Smooth muscle cell (in vitro differentiated cells): ENCODE measurements at regions not wholly inside any gene's neighbourhood (a gene's known extent, or its start where the extent isn't known, plus 50 kb on each side); places are given as distances from the start of the nearest gene placed in this dataset.

Experiments
- DNase-seq: peaks from one replicate; lab custom pipeline; 2025; ENCODE audit not compliant: unreplicated experiment; lab: John Stamatoyannopoulos, UW
- H2AFZ ChIP-seq: fragments of 200-600 bp; sonication (generic); 2 replicates; pipeline ENCODE4 v1.6.0; 2016; ENCODE audit warnings: antibody characterized with exemption, low read depth, mild to moderate bottlenecking
- H3F3A ChIP-seq: fragments of 200-600 bp; sonication (generic); 2 replicates; pipeline ENCODE4 v1.6.0; 2017; ENCODE audit warnings: antibody characterized with exemption, low read depth
- H3K27ac ChIP-seq: fragments of 200-600 bp; sonication (generic); 2 replicates; pipeline ENCODE4 v1.5.1; 2016; ENCODE audit warnings: low read depth, mild to moderate bottlenecking
- H3K27me3 ChIP-seq: fragments of 200-600 bp; sonication (generic); 2 replicates; pipeline ENCODE4 v1.6.1; 2016; ENCODE audit warnings: low read depth, mild to moderate bottlenecking
- H3K36me3 ChIP-seq: fragments of 200-600 bp; sonication (generic); 2 replicates; pipeline ENCODE4 v1.5.1; 2016; ENCODE audit warnings: low read depth
- H3K4me1 ChIP-seq: fragments of 200-600 bp; sonication (generic); 2 replicates; pipeline ENCODE4 v1.5.1; 2016; ENCODE audit warnings: low read depth
- H3K4me2 ChIP-seq: fragments of 200-600 bp; sonication (generic); 2 replicates; pipeline ENCODE4 v1.6.0; 2016; ENCODE audit warnings: mild to moderate bottlenecking
- H3K4me3 ChIP-seq: fragments of 200-600 bp; sonication (generic); 2 replicates; pipeline ENCODE4 v1.5.1; 2016; ENCODE audit warnings: mild to moderate bottlenecking
- H3K79me2 ChIP-seq: fragments of 200-600 bp; sonication (generic); 2 replicates; pipeline ENCODE4 v1.6.0; 2016; ENCODE audit warnings: low read depth, mild to moderate bottlenecking
- H3K9ac ChIP-seq: fragments of 200-600 bp; sonication (generic); 2 replicates; pipeline ENCODE4 v1.6.0; 2016; ENCODE audit warnings: low read depth
- H3K9me3 ChIP-seq: fragments of 200-600 bp; sonication (generic); replicated peaks from 2 replicates; pipeline ENCODE4 v1.5.1; 2016; ENCODE audit warnings: low read depth
- H4K20me1 ChIP-seq: fragments of 200-600 bp; sonication (generic); 2 replicates; pipeline ENCODE4 v1.6.0; 2016; ENCODE audit warnings: low read depth
- CTCF ChIP-seq: fragments of 200-600 bp; sonication (generic); IDR thresholded peaks from 2 replicates; pipeline ENCODE4 v1.5.1; 2017; ENCODE audit warnings: borderline replicate concordance, mild to moderate bottlenecking, antibody characterized with exemption; ENCODE audit not compliant: insufficient read depth, poor library complexity, severe bottlenecking
- WGBS: methylation state at CpG from one replicate; pipeline ENCODE4 v1.1.7; 2016; ENCODE audit warnings: low lambda C conversion rate; 5-methylcytosine and 5-hydroxymethylcytosine counted together

DNA sequence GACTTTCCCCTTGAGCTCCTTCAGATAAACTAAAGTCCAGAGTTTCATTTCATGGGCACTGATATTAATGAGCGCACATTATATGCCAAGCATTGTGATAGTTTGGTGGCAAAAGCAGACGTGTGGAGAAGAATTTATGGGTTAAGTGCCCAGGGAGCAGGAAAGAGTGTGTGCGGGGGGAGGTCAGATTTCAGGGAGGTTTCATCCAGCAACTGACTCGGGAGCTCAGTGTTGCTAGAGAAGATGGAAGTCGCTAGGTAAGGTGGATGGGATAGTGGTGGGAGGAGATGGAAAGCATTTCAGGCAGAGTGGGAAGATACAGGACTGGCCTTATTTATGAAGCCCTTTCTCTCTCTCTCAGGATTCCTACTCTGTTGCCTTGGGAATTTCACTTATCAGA lies 223.0 kb downstream of the SNX10 start:
- Histone ChIP-seq H3K4me2 (no peak overlapping the region), H3F3A (no peaks in the 10 kb centered on the region), H3K4me1 (no peaks in the 10 kb centered on the region), H4K20me1 (no peaks in the 10 kb centered on the region), H3K4me3 (no peak overlapping the region), H3K9ac (no peak overlapping the region), H3K79me2 (no peaks in the 10 kb centered on the region), H3K27ac (no peak overlapping the region), H3K36me3 (no peaks in the 10 kb centered on the region), H3K27me3 (peaks cover 25% of the 10 kb centered on the region), H3K9me3 (no peaks in the 10 kb centered on the region), H2AFZ (no peak overlapping the region)
- TF ChIP-seq CTCF: no peak
- DNase-seq: no peak
- 87% methylated on average over 5 of the region's 5 CpGs for WGBS

- H3F3A ChIP-seq: no peaks in the 10 kb centered on the region
- WGBS: 86% methylated on average over 8 of the region's 8 CpGs
- H3K4me3 ChIP-seq: no peak overlapping the region
- no peak overlapping the region for H3K27ac ChIP-seq
- no peaks in the 10 kb centered on the region for H4K20me1 ChIP-seq
- H3K4me1 ChIP-seq: no peaks in the 10 kb centered on the region
- no peaks in the 10 kb centered on the region for H3K79me2 ChIP-seq
- H3K9ac ChIP-seq: no peak overlapping the region
- peaks cover 25% of the 10 kb centered on the region for H3K27me3 ChIP-seq
- H3K9me3 ChIP-seq: no peaks in the 10 kb centered on the region
- no peak for TF ChIP-seq CTCF
- no peak overlapping the region for H2AFZ ChIP-seq
- no peaks in the 10 kb centered on the region for H3K36me3 ChIP-seq
- no peak overlapping the region for H3K4me2 ChIP-seq
- no peak for DNase-seq
Measured at GRCh38 chr7:26515314-26515842, 223.7 kb downstream of the SNX10 start.

GRCh38 chr7:26520483-26520882 lies 228.8 kb downstream of the SNX10 start:
- Histone ChIP-seq H2AFZ (no peak overlapping the region), H3K4me3 (no peak overlapping the region), H3F3A (no peaks in the 10 kb centered on the region), H3K79me2 (no peaks in the 10 kb centered on the region), H3K4me2 (no peak overlapping the region), H3K4me1 (no peaks in the 10 kb centered on the region), H3K36me3 (no peaks in the 10 kb centered on the region), H4K20me1 (no peaks in the 10 kb centered on the region), H3K27ac (no peak overlapping the region), H3K9ac (no peak overlapping the region), H3K9me3 (no peaks in the 10 kb centered on the region), H3K27me3 (peaks cover 10% of the 10 kb centered on the region)
- no peak for DNase-seq
- TF ChIP-seq CTCF: no peak
- 83% methylated on average over 3 of the region's 3 CpGs for WGBS

DNA sequence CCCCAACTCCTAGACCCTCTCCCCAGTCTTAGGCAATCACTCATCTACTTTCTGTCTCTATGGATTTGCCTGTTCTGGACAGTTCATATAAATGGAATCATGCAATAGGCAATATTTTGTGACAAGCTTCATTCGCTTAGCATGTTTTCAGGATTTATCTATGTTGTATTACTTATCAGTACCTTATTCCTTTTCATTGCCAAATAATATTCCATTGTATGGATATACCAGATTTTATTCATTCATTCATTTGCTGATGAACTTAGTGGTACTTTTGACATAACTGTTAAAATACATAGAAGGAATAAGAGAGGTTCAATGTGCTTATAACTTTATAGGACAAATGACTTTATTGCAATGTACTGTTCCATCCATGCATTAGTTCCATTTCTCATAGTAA lies 231.0 kb downstream of the SNX10 start:
- DNase-seq: no peak
- Histone ChIP-seq H3K4me3 (no peak overlapping the region), H3K36me3 (no peaks in the 10 kb centered on the region), H3K9me3 (no peaks in the 10 kb centered on the region), H3K79me2 (no peaks in the 10 kb centered on the region), H3K4me2 (no peak overlapping the region), H3F3A (no peaks in the 10 kb centered on the region), H2AFZ (no peak overlapping the region), H3K27me3 (peaks cover 8% of the 10 kb centered on the region), H3K4me1 (no peaks in the 10 kb centered on the region), H3K27ac (no peak overlapping the region), H4K20me1 (no peaks in the 10 kb centered on the region), H3K9ac (no peak overlapping the region)
- TF ChIP-seq CTCF: no peak
- 97% methylated on average over 1 of the region's 1 CpG for WGBS
